ENCODE measurements at regions not wholly inside any gene's neighbourhood (a gene's known extent, or its start where the extent isn't known, plus 50 kb on each side); places are given as distances from the start of the nearest gene placed in this dataset.

GRCh38 chr1:64401285-64401684, 68.6 kb upstream of the CACHD1 start:
- TF ChIP-seq SUZ12 (IDR thresholded peaks at IDR 0.05; ENCODE audit: extremely low read depth, insufficient read depth, insufficient read length): no peak
- no peak for TF ChIP-seq YY1 (IDR thresholded peaks at IDR 0.05; ENCODE audit: insufficient read depth, insufficient read length)
